ENCODE measurements at regions not wholly inside any gene's neighbourhood (a gene's known extent, or its start where the extent isn't known, plus 50 kb on each side); places are given as distances from the start of the nearest gene placed in this dataset.

DNA sequence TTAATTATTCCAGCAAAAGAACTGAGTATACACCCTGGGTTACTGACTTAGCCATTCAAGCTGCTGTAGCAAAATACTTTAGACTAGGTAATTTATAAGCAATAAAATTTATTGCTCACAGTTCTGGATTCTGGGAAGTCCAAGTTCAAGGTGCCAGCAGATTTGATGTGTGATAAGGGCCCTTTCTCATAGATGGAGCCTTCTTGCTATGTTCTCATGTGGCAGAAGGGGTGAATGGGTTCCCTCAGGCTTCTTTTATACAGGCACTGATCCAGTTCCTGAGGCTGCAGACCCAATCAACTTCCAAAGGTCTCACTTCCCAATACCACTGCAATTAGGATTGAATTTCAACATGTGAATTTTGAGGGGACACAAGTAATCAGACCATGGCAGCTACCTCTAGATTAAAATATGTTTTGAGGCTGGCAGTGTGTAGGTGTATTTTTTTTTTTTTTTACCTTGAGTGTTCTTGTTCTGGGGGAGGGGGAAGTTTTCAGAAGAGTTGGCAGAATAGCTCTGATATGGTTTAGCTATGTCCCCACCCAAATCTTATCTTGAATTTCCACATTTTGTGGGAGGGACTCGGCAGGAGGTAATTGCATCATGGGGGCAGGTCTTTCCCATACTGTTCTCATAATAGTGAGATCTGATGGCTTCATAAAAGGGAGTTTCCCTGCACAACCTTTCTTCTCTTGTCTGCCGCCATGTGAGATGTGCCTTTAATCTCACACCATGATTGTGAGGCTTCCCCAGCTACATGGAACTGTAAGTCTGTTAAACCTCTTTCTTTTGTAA, 178.2 kb downstream of the RASSF9 start:
- TF ChIP-seq EP300 (IDR thresholded peaks at IDR 0.05): no peak
- TF ChIP-seq, protein P1, sequence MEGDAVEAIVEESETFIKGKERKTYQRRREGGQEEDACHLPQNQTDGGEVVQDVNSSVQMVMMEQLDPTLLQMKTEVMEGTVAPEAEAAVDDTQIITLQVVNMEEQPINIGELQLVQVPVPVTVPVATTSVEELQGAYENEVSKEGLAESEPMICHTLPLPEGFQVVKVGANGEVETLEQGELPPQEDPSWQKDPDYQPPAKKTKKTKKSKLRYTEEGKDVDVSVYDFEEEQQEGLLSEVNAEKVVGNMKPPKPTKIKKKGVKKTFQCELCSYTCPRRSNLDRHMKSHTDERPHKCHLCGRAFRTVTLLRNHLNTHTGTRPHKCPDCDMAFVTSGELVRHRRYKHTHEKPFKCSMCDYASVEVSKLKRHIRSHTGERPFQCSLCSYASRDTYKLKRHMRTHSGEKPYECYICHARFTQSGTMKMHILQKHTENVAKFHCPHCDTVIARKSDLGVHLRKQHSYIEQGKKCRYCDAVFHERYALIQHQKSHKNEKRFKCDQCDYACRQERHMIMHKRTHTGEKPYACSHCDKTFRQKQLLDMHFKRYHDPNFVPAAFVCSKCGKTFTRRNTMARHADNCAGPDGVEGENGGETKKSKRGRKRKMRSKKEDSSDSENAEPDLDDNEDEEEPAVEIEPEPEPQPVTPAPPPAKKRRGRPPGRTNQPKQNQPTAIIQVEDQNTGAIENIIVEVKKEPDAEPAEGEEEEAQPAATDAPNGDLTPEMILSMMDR (IDR thresholded peaks at IDR 0.05): no peak
- no peak for TF ChIP-seq POLR2AphosphoS5 (IDR thresholded peaks at IDR 0.05)
- no peak for TF ChIP-seq POLR2A (IDR thresholded peaks at IDR 0.05)

Data from suprapubic skin (tissue), 4 donors.